Mucosa of stomach (tissue), 1 donor: ENCODE measurements at regions not wholly inside any gene's neighbourhood (a gene's known extent, or its start where the extent isn't known, plus 50 kb on each side); places are given as distances from the start of the nearest gene placed in this dataset.

Experiments used
- H3K27me3 ChIP-seq: one replicate; pipeline ENCODE4 v1.7.0; 2013; ENCODE audit warnings: mild to moderate bottlenecking, low read length; ENCODE audit not compliant: control insufficient read depth, insufficient read depth
- H3K36me3 ChIP-seq: one replicate; pipeline ENCODE4 v1.7.0; 2013; ENCODE audit warnings: low read length; ENCODE audit not compliant: control insufficient read depth, insufficient read depth
- H3K4me1 ChIP-seq: one replicate; pipeline ENCODE4 v1.7.0; 2013; ENCODE audit warnings: mild to moderate bottlenecking, low read length; ENCODE audit not compliant: control insufficient read depth, insufficient read depth
- H3K4me3 ChIP-seq: one replicate; pipeline ENCODE4 v1.7.0; 2013; ENCODE audit warnings: low read length
- H3K9ac ChIP-seq: one replicate; pipeline ENCODE4 v1.7.0; 2013; ENCODE audit warnings: mild to moderate bottlenecking, low read length, moderate library complexity
- H3K9me3 ChIP-seq: one replicate; pipeline ENCODE4 v1.7.0; 2013; ENCODE audit warnings: mild to moderate bottlenecking, low read length, moderate library complexity; ENCODE audit not compliant: control insufficient read depth
- donor health status: Pancreatic carcinoma.

- no peaks in the 10 kb centered on the region for H3K9me3 ChIP-seq
- no peaks in the 10 kb centered on the region for H3K36me3 ChIP-seq
- no peak overlapping the region for H3K9ac ChIP-seq
Observed at GRCh38 chr7:114050571-114050970, 131.8 kb upstream of the PPP1R3A start.

GRCh38 chr7:114048386-114049235, 129.8 kb upstream of the PPP1R3A start:
- H3K4me1 ChIP-seq, result no peaks in the 10 kb centered on the region
- no peaks in the 10 kb centered on the region for H3K36me3 ChIP-seq
- H3K27me3 ChIP-seq, result no peaks in the 10 kb centered on the region
- H3K9me3 ChIP-seq, result no peaks in the 10 kb centered on the region
- no peak overlapping the region for H3K9ac ChIP-seq
- H3K4me3 ChIP-seq, result no peak overlapping the region

More at GRCh38 chr7:114050571-114050970, 131.8 kb upstream of the PPP1R3A start:
- Histone ChIP-seq H3K4me1 (no peaks in the 10 kb centered on the region), H3K27me3 (no peaks in the 10 kb centered on the region), H3K4me3 (no peak overlapping the region)

GRCh38 chr7:114047889-114048288, 129.1 kb upstream of the PPP1R3A start:
- H3K27me3 ChIP-seq, result no peaks in the 10 kb centered on the region
- no peaks in the 10 kb centered on the region for H3K9me3 ChIP-seq
- H3K9ac ChIP-seq, result no peak overlapping the region
- no peaks in the 10 kb centered on the region for H3K4me1 ChIP-seq
- no peaks in the 10 kb centered on the region for H3K36me3 ChIP-seq
- H3K4me3 ChIP-seq, result no peak overlapping the region

GRCh38 chr7:114033475-114033874, 114.7 kb upstream of the PPP1R3A start:
- no peaks in the 10 kb centered on the region for H3K4me1 ChIP-seq
- H3K27me3 ChIP-seq, result no peaks in the 10 kb centered on the region
- no peak overlapping the region for H3K4me3 ChIP-seq
- H3K9ac ChIP-seq, result no peak overlapping the region
- no peaks in the 10 kb centered on the region for H3K9me3 ChIP-seq
- H3K36me3 ChIP-seq, result no peaks in the 10 kb centered on the region

- no peaks in the 10 kb centered on the region for H3K27me3 ChIP-seq
- H3K9me3 ChIP-seq, result no peaks in the 10 kb centered on the region
- no peaks in the 10 kb centered on the region for H3K4me1 ChIP-seq
- no peak overlapping the region for H3K9ac ChIP-seq
- no peak overlapping the region for H3K4me3 ChIP-seq
- no peaks in the 10 kb centered on the region for H3K36me3 ChIP-seq
Observed at GRCh38 chr7:114026486-114027089, 107.8 kb upstream of the PPP1R3A start.

- no peaks in the 10 kb centered on the region for H3K4me1 ChIP-seq
- H3K9me3 ChIP-seq, result no peaks in the 10 kb centered on the region
- H3K9ac ChIP-seq, result no peak overlapping the region
- no peaks in the 10 kb centered on the region for H3K36me3 ChIP-seq
- no peak overlapping the region for H3K4me3 ChIP-seq
- no peaks in the 10 kb centered on the region for H3K27me3 ChIP-seq
Observed at GRCh38 chr7:114021135-114021534, 102.3 kb upstream of the PPP1R3A start.

- H3K27me3 ChIP-seq, result no peaks in the 10 kb centered on the region
- no peak overlapping the region for H3K9ac ChIP-seq
- H3K4me3 ChIP-seq, result no peak overlapping the region
- H3K36me3 ChIP-seq, result no peaks in the 10 kb centered on the region
- H3K9me3 ChIP-seq, result no peaks in the 10 kb centered on the region
- H3K4me1 ChIP-seq, result no peaks in the 10 kb centered on the region
Observed at GRCh38 chr7:114008696-114009095, 89.9 kb upstream of the PPP1R3A start.

- Histone ChIP-seq H3K4me1 (no peaks in the 10 kb centered on the region), H3K4me3 (no peak overlapping the region), H3K9me3 (no peaks in the 10 kb centered on the region), H3K27me3 (no peaks in the 10 kb centered on the region), H3K36me3 (no peaks in the 10 kb centered on the region), H3K9ac (no peak overlapping the region)
Observed at GRCh38 chr7:114007386-114007785, 88.6 kb upstream of the PPP1R3A start.

GRCh38 chr7:113998934-113999333, 80.1 kb upstream of the PPP1R3A start:
- H3K27me3 ChIP-seq, result no peaks in the 10 kb centered on the region
- no peak overlapping the region for H3K9ac ChIP-seq
- no peaks in the 10 kb centered on the region for H3K36me3 ChIP-seq
- H3K4me1 ChIP-seq, result no peaks in the 10 kb centered on the region
- no peak overlapping the region for H3K4me3 ChIP-seq
- H3K9me3 ChIP-seq, result no peaks in the 10 kb centered on the region

GRCh38 chr7:113996405-113996804, 77.6 kb upstream of the PPP1R3A start:
- Histone ChIP-seq H3K9ac (no peak overlapping the region), H3K36me3 (no peaks in the 10 kb centered on the region), H3K27me3 (no peaks in the 10 kb centered on the region)

GRCh38 chr7:113986216-113986615, 67.4 kb upstream of the PPP1R3A start:
- Histone ChIP-seq H3K9me3 (no peaks in the 10 kb centered on the region), H3K36me3 (no peaks in the 10 kb centered on the region), H3K9ac (no peak overlapping the region), H3K4me1 (no peaks in the 10 kb centered on the region), H3K4me3 (no peak overlapping the region), H3K27me3 (no peaks in the 10 kb centered on the region)

More at GRCh38 chr7:113996405-113996804, 77.6 kb upstream of the PPP1R3A start:
- Histone ChIP-seq H3K9me3 (no peaks in the 10 kb centered on the region), H3K4me3 (no peak overlapping the region), H3K4me1 (no peaks in the 10 kb centered on the region)

- Histone ChIP-seq H3K4me3 (no peak overlapping the region), H3K9ac (no peak overlapping the region), H3K36me3 (no peaks in the 10 kb centered on the region), H3K9me3 (no peaks in the 10 kb centered on the region), H3K27me3 (no peaks in the 10 kb centered on the region), H3K4me1 (no peaks in the 10 kb centered on the region)
Observed at GRCh38 chr7:113976508-113976907, 57.7 kb upstream of the PPP1R3A start.
